IMR-90 (cell line): ENCODE measurements at regions not wholly inside any gene's neighbourhood (a gene's known extent, or its start where the extent isn't known, plus 50 kb on each side); places are given as distances from the start of the nearest gene placed in this dataset.
"Not testable (repeated sequence)": the region's sequence is repeated elsewhere in the genome, so short reads cannot be mapped to it uniquely, and the experiment has no call there.

Experiments used
- ATAC-seq: fragments of 200-7000 bp; cut with Tn5 transposase; 2 replicates; pipeline ENCODE4 v1.9.1; 2020; ENCODE audit warnings: low read depth, mild to moderate bottlenecking, moderate library complexity
- BruUV-seq: library from RNA; stranded (reverse); fragments of 400-500 nt; replicated peaks from 2 replicates; lab custom pipeline; 2021; lab: Mats Ljungman, UMichigan
- CTCF ChIA-PET: fragments of 300-600 bp; formaldehyde crosslinking; extraction: SDS; loops from one replicate; lab custom pipeline; 2021; ENCODE audit warnings: antibody characterized with exemption; lab: Yijun Ruan, JAX
- POLR2A ChIA-PET: fragments of 300-600 bp; sonication (Branson Sonifier 250); formaldehyde crosslinking; loops from one replicate; lab custom pipeline; 2022; ENCODE audit warnings: antibody characterized with exemption; ENCODE audit not compliant: unreplicated experiment; lab: Charles Lee
- DNase-seq: peaks from one replicate; pipeline ENCODE4 v3.0.0; 2013
- H2AFZ ChIP-seq: replicated peaks from 2 replicates; pipeline ENCODE3; 2013; ENCODE audit warnings: low read length, mild to moderate bottlenecking; ENCODE audit not compliant: poor library complexity
- H2AK5ac ChIP-seq: 2 replicates; pipeline ENCODE4 v1.6.1; 2013; ENCODE audit warnings: low read depth, low read length, inconsistent platforms
- H2AK9ac ChIP-seq: replicated peaks from 2 replicates; pipeline ENCODE3; 2013; ENCODE audit warnings: mild to moderate bottlenecking, low read depth, low read length, moderate library complexity; ENCODE audit not compliant: poor library complexity
- H2BK120ac ChIP-seq: 2 replicates; pipeline ENCODE4 v1.6.1; 2013; ENCODE audit warnings: low read depth, low read length, inconsistent platforms
- H2BK15ac ChIP-seq: 3 replicates; pipeline ENCODE4 v1.6.1; 2013; ENCODE audit warnings: low read depth, low read length, inconsistent platforms
- H2BK20ac ChIP-seq: 2 replicates; pipeline ENCODE4 v1.6.1; 2013; ENCODE audit warnings: low read depth, mild to moderate bottlenecking, inconsistent platforms, low read length, moderate library complexity
- H2BK5ac ChIP-seq: 2 replicates; pipeline ENCODE4 v1.6.1; 2013; ENCODE audit warnings: mild to moderate bottlenecking, low read depth, low read length, inconsistent platforms; ENCODE audit not compliant: poor library complexity, severe bottlenecking
- H3K14ac ChIP-seq: replicated peaks from 2 replicates; pipeline ENCODE4 v1.6.1; 2013; ENCODE audit warnings: low read depth, low read length, inconsistent platforms
- H3K18ac ChIP-seq: 2 replicates; pipeline ENCODE4 v1.6.1; 2013; ENCODE audit warnings: low read depth, low read length, control low read depth
- H3K23ac ChIP-seq: 2 replicates; pipeline ENCODE4 v1.6.1; 2013; ENCODE audit warnings: low read depth, low read length, inconsistent platforms
- H3K27ac ChIP-seq: 2 replicates; pipeline ENCODE4 v1.5.1; 2013; ENCODE audit warnings: mild to moderate bottlenecking, control low read depth, low read length; ENCODE audit not compliant: insufficient read depth
- H3K27me3 ChIP-seq: 2 replicates; pipeline ENCODE4 v1.6.1; 2013; ENCODE audit warnings: low read length; ENCODE audit not compliant: control insufficient read depth, insufficient read depth
- H3K36me3 ChIP-seq: 2 replicates; pipeline ENCODE4 v1.6.1; 2013; ENCODE audit warnings: low read length, mixed read lengths; ENCODE audit not compliant: control insufficient read depth, insufficient read depth
- H3K4ac ChIP-seq: 2 replicates; pipeline ENCODE4 v1.6.1; 2013; ENCODE audit warnings: low read depth, low read length, inconsistent platforms
- H3K4me1 ChIP-seq: 2 replicates; pipeline ENCODE4 v1.6.1; 2013; ENCODE audit warnings: low read length, mixed read lengths; ENCODE audit not compliant: control insufficient read depth, insufficient read depth
- H3K4me2 ChIP-seq: 2 replicates; pipeline ENCODE4 v1.6.1; 2013; ENCODE audit warnings: low read depth, mild to moderate bottlenecking, control low read depth, low read length, moderate library complexity
- H3K4me3 ChIP-seq: 2 replicates; pipeline ENCODE4 v1.5.1; 2013; ENCODE audit warnings: low read depth, mild to moderate bottlenecking, control low read depth, low read length, moderate library complexity; ENCODE audit not compliant: insufficient read depth
- H3K56ac ChIP-seq: 2 replicates; pipeline ENCODE4 v1.6.1; 2013; ENCODE audit warnings: low read length, inconsistent platforms; ENCODE audit not compliant: insufficient read depth; ENCODE audit errors: extremely low read depth
- H3K79me1 ChIP-seq, 2 experiments: 2 replicates each; pipeline ENCODE4 v1.6.1; 2013; ENCODE audit warnings: low read length in 2 of 2, inconsistent platforms in 1 of 2, low read depth in 1 of 2
- H3K9ac ChIP-seq: 2 replicates; pipeline ENCODE4 v1.6.1; 2013; ENCODE audit warnings: low read depth, low read length, control low read depth
- H3K9me1 ChIP-seq: 2 replicates; pipeline ENCODE4 v1.6.1; 2013; ENCODE audit warnings: low read length, inconsistent platforms; ENCODE audit not compliant: insufficient read depth
- H3K9me3 ChIP-seq: 2 replicates; pipeline ENCODE4 v1.6.1; 2013; ENCODE audit warnings: low read length; ENCODE audit not compliant: control insufficient read depth, insufficient read depth
- H4K20me1 ChIP-seq: 2 replicates; pipeline ENCODE4 v1.6.1; 2013; ENCODE audit warnings: low read length, inconsistent platforms; ENCODE audit not compliant: insufficient read depth
- H4K5ac ChIP-seq: 2 replicates; pipeline ENCODE4 v1.6.1; 2013; ENCODE audit warnings: mild to moderate bottlenecking, low read depth, low read length, control low read depth
- H4K8ac ChIP-seq, 2 experiments: 2 replicates each; pipeline ENCODE4 v1.6.1; 2013; ENCODE audit warnings: low read depth in 2 of 2, low read length in 2 of 2, control low read depth in 1 of 2, inconsistent platforms in 1 of 2
- H4K91ac ChIP-seq: 2 replicates; pipeline ENCODE4 v1.6.1; 2013; ENCODE audit warnings: low read depth, low read length, inconsistent platforms; ENCODE audit not compliant: insufficient read depth
- WGBS, 2 experiments: methylation state at CpG; one replicate each; pipeline versions ENCODE4 v1.1.5 to v1.1.7; 2013; ENCODE audit warnings: missing lambda C conversion rate in 2 of 2; ENCODE audit not compliant: insufficient read length in 1 of 2; ENCODE audit errors: extremely low coverage in 2 of 2; 5-methylcytosine and 5-hydroxymethylcytosine counted together
- dilution Hi-C: fragments of 300-500 bp; cut with HindIII; formaldehyde crosslinking; loops from one replicate; pipeline ENCODE4 v1.14.3; 2018; ENCODE audit warnings: low sequenced_read_pairs; ENCODE audit not compliant: unreplicated experiment
- in situ Hi-C: fragments of 300-500 bp; cut with MboI; formaldehyde crosslinking; loops from 3 replicates; pipeline ENCODE4 v1.14.3; 2019; ENCODE audit warnings: low sequenced_read_pairs, inconsistent platforms, mixed read lengths
- intact Hi-C: fragments of 100-400 bp; cut with micrococcal nuclease; formaldehyde crosslinking; loops from 2 replicates; pipeline ENCODE4 v1.10.0; 2022

GRCh38 chr6:115834542-115834941 is 226.1 kb downstream of the FRK start:
- H3K9me1 ChIP-seq, DNase-seq, H3K9ac ChIP-seq, H4K5ac ChIP-seq, H3K18ac ChIP-seq, H3K79me1 ChIP-seq, H3K27me3 ChIP-seq, H3K4me3 ChIP-seq, H2BK20ac ChIP-seq, H3K23ac ChIP-seq, dilution Hi-C loops, H4K91ac ChIP-seq, H3K4me1 ChIP-seq, H3K36me3 ChIP-seq, H2AFZ ChIP-seq, intact Hi-C loops, H3K56ac ChIP-seq, H2BK5ac ChIP-seq, H2BK15ac ChIP-seq, POLR2A ChIA-PET, H3K14ac ChIP-seq, BruUV-seq, H3K4me2 ChIP-seq, H4K20me1 ChIP-seq, CTCF ChIA-PET, H3K9me3 ChIP-seq, ATAC-seq, H2AK5ac ChIP-seq, H4K8ac ChIP-seq, H3K27ac ChIP-seq, H3K4ac ChIP-seq, H2AK9ac ChIP-seq, H2BK120ac ChIP-seq, in situ Hi-C loops: not testable (repeated sequence)
- no CpG with 5 or more reads among the region's 27 CpGs for WGBS, 2 experiments
